GM18507 (cell line): ENCODE measurements at regions not wholly inside any gene's neighbourhood (a gene's known extent, or its start where the extent isn't known, plus 50 kb on each side); places are given as distances from the start of the nearest gene placed in this dataset.
A peak's percentile ranks its signal among the peaks of the same experiment; 100 is the strongest.

Experiments used
- DNase-seq: peaks from one replicate; pipeline ENCODE4 v3.0.0; 2011; ENCODE audit warnings: low read depth; ENCODE audit not compliant: insufficient read length; ENCODE audit errors: extremely low spot score
- FAIRE-seq: peaks from 2 replicates; lab custom pipeline; 2011; peaks lifted over from hg19 to GRCh38; lab: Jason Lieb, UNC

DNA sequence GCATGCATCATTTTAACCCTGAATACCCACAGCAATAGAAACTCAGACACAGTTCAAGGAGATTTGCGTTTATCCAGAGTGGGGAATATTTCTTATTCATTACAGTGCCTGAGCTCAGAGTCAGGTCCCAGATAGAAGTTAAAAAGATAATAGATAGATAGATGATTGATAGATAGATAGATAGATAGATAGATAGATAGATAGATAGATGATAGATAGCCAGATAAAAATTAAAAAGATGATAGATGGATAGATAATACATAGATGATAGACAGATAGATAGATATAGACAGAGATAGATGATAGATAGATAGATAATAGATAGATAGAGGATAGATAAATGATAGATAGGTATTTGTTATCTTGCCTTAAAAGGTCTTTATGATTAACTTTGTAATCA lies 184.7 kb downstream of the MYLK4 start:
- no peak for FAIRE-seq
- no peak for DNase-seq

DNA sequence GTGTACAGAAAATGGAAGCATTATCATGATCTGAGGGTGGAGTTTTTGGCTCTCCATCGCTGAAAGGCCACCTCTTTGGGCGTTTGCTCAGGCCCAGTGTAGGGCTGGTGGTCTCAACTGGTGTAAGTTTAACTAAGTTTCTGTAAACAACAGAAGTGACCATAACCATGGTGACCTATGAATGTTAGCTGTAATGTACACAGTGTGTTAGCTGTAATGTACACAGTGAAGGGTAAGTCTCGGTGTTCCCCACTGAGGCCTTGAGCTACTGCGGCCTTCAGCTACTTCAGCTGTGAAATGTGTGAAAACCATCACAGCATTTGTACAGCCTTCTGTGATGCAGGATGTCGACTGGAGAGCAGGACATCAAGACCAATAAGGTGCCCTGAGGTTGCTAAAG lies 185.2 kb downstream of the MYLK4 start:
- FAIRE-seq (no peak), DNase-seq (no peak)

DNA sequence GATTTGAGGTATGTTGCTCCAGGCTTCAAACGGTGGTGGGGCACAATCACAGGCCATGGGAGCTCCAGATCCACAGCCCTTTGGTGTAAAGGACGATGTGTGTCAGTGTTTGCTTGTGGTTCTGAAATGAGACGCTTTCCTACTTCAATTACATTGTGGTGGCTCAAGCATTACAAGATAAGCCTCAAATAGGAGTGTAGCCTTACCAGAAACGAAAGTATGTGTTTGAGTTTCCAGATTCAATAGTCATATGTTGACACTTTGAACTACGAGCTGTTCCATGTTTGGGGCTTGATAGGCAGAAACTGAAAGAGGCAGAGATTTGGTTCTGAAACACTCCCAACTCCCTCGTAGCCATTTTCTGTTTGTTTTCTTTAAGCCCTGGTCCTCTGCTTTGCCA lies 187.1 kb downstream of the MYLK4 start:
- FAIRE-seq (peak; percentile 67), DNase-seq (peak; percentile 14)

DNA sequence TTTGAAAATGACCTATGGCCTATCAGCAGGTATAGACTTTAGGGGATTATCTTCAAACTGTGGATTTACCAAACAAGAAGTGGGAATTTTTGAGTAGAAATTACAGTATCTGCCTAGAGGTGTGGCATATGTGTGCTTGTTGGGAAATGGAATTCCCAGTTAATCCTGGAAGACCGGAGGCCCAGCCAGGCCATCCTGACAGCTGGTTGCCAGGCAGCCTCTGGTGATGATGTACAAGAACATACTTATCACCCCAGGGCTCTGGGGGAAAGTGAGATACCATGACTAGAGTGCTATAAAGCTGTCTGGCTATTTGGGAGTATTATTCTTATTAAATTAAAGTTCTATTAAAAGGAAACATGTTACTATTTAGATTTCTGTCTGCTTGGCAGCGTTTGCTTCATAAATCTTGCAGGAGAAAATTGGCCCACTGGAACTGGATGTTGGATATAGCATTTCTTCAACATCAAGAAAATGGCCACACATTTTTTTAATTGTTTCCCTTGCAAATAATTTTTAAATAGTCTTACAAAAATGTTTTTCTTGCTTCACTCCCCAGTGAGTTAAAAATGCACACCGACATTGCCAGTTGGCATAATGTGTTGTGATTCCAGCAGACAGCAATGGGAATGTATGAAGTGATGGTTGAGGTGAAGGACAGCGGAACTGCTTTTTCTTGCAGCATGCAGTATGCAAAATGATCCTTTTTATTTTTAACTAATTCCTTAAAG lies 187.8 kb downstream of the MYLK4 start:
- DNase-seq = no peak
- no peak for FAIRE-seq

DNA sequence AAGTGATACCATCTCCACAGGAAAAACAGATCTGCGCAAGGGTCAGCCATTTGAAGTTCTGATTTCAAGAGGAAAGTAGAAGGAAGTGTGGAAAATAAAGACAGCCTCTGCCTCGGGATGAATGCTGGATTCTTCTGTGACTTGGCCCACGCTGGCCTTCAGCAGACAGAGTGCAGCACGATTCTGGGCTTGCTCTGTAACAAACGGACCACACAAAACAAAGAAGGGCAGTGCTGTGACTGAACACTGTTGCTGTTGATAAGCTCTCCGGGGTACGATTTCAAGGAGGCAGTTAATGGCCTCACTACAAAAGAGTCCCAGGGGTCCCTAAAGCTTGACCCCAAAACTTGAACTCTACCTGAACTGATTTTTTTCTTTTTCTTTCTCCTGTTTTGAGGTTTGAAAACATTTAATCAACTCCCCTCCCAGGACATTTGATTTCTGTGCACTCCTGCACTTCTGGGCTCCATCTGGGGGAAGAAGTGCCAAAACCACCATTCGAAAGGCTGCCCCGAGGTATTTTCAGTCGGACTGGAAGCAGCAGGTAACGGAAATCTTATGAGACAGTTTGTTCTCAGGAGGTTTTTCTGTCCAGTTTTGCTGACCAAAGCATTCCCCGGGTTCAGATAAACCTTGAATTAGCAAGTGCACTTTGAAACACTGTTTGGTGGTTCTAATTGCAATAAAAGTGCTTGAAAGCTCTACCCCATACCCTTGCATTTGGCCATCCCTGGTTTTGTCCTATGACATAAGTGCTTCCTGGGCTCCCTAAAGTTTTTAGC lies 189.6 kb downstream of the MYLK4 start:
- DNase-seq = no peak
- FAIRE-seq = no peak

DNA sequence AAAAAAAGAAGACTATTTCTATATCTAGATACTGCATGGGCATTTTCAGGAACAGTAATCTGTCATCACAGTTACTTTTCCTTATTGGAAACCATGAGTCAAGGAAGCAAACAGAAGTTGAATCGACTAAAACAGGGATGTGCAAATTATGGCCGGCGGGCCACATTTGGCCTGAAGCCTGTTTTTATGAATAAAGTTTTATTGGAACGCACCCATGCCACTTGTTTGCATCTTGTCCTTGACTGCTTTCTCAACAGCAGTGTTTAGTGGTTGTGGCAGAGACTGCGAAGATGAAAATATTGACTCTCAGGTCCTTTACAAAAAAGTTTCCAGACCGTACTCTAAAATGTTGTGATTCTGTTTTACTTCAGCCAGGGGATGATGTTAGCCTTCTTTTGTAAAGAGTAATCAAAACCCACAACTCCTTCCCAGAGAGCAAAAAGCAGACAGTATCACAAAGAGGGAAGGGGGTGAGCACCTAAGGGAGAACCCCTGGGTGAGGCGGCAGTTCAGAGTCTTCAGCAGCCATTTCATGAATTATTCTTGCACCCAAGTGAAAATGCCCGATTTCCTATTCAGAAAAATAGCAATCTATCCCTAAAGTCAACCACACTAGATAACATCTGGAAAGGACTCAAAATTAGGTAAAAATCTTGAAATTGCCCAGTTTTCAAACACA lies 190.4 kb downstream of the MYLK4 start:
- DNase-seq (no peak), FAIRE-seq (no peak)

DNA sequence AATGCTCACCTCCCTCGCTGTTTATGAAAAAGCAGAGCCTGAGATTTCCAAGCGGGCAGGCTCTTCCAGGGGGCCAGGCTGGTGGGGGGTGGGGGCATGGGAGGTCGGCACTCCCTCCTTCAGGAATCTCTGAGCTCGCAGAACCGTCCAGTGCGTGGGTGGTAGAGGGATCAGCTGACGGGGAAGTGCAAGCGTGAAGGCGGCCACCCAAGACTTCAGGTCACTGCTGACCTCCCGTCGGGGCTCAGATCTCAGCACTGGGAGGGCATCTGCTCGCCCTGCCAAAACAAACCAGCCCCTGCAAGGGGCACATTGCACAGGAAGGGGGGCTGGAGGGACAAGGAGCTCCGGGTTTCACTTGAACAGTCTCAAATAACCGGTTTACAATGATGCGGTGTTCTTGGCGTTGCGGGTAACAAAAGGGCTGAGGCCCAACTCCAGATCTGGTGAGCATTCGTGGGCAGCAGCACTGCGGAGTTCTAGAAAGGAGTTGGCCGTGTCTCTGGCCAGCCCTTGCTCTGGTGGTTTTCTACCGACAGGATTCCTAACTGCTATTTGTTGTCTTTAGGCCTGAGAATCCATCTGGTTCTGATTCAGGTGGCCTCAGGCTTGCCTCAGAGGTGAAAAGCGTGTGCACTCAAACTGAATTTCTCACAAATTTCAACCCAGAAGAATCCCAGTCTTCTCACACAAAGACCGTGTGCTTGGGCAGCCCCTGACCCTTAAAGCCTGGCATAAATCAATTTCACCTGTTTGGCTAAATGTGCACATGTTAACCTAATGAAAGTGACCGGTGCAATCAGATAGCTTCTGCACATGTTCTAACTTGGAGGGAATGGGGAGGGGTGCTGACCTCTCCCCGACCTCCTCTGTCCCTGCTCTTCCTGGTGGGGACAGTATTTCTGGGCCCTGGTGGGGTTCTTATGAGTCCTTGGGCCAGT lies 191.6 kb downstream of the MYLK4 start:
- FAIRE-seq = no peak
- no peak for DNase-seq

DNA sequence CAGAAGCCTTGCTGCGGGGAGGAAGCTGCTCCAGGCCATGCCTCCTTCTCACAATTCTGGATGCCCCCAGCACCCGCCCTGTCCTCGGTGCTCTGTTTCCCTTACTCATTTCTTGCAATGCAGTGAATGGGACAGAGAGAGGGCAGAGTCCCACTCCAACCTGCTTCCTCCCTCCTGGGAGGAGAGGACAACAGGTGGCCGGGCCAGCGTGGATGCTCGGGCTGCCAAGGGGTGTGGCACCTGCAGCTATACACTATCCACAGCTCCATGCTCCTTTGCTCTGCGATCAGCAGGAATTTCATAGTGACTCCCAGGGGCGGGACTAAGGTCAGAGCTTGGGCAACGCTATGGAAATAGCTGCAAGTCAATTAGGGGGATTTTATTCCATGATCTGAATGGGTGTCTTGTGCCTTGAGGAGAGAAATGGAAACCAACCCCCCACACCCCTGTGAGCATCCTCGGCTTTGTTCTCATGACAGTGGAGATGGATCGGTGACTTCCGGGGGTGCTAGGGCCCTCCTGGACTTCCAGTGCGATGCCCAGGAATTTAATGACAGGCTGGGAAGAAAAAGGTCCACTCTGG lies 192.5 kb downstream of the MYLK4 start:
- DNase-seq = no peak
- no peak for FAIRE-seq

DNA sequence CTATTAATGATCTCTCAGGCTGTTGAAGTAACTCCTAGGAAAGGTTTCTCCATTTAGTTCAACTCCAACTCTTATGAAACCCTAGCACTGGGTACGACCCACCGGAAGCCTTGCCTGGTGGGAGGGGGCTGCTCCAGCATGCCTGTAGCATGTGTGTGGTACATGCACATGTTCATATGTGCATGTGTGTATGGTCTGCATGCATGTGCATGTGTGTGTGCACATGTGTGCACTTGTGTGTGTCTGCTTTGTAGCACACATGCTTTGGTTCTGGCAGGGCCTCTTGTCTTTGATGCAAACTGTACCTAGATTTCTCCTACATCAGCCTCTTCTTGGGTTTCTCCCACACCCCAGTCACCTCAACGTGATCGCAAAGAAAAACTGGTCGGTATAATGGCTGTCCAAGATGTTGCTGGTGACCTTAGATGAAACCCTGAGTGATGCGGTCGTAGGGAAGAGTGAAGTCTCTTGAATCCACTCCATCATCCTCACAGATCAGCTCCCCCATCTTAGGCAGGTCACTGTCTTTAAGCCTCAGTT lies 193.5 kb downstream of the MYLK4 start:
- no peak for DNase-seq
- no peak for FAIRE-seq

DNA sequence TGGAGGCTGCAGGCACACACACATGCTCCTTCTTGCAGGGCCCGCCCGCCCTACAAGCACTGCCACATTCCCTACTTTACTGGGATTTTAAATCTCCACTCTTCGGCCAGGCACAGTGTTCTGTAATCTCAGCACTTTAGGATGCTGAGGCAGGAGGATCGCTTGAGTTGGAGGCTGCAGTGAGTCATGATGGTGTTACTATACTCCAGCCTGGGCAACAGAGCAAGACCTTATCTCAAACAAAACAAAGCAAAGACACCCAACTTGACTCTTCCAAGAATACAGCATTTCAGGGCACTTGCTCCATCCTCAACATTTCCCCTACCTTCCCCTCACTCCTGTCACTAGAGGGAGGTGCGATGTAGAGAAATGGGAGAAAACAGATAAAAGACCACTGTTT lies 194.0 kb downstream of the MYLK4 start:
- DNase-seq = no peak
- FAIRE-seq = no peak

DNA sequence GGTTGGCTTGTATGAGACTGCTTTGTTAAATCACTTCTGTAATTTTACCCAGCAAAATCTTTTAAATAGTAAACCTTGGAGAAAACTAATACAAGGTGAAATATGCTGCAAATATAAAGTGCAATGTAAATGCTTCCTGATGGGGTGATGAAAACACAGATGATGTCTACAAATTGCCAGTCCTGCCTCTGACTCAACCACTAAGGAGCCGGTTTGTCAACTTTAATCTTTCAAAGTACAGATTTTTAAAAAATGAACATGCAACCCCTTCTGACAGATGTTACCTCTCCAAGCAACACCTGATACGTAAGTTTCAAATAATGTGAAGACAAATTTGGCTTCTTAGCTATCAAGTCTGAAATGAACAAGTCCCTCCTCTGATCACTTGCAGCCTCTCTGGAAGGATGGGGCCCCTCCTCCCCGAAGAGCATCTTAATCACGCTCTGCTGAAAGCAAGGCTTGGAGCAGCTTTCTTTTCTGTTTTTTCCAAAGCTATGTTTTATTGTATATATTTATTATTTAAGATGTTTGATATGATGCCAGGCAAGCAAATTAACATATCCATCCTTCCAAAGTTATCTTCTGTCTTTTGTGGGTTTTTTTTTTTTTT lies 196.0 kb downstream of the MYLK4 start:
- FAIRE-seq (no peak), DNase-seq (no peak)

DNA sequence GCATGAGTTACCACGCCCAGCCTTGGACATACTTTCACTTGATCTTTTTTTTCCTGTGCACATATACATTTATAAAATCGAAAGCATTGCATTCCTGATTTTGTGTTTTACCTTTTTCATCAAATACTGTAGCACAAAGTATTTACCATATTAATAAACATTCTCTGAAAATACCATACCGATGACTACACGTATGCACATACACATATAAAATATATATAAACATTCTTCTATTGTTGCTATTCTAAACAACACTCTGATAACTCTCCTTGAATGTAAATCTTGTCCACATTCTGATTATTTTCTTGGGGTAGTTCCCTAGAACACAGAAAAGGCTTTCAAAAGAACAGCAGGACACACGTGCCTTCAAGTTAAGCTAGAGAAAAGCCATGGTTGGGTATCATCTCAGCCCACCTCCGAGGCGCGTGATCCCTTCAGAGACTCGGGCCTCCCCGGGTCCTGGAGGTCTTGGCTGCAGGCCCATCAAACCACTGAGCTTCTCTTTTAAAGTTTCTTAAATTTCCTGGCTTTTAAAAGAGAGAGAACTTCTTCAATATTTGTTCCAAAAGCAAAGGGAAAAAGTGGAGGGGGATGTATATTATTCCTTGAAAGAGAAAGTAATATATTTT lies 198.1 kb downstream of the MYLK4 start:
- no peak for FAIRE-seq
- DNase-seq = no peak

DNA sequence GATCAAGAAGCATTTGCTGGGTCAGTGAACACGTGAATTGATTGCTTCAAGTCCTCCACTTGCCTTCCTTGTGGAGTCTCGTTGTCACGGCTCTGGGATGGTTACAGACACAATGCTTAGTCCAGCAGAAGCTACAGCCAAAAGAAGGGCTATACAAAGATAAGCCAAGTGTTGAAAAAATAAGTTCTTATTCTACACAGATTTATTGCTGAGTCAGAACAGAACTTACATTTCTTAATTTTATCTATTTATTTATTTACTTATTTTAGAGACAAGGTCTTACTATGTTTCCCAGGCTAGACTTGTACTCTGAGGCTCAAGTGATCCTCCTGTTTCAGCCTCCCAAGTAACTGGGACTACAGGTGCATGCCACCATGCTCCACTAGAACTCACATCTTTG lies 199.0 kb downstream of the MYLK4 start:
- DNase-seq (no peak), FAIRE-seq (no peak)

DNA sequence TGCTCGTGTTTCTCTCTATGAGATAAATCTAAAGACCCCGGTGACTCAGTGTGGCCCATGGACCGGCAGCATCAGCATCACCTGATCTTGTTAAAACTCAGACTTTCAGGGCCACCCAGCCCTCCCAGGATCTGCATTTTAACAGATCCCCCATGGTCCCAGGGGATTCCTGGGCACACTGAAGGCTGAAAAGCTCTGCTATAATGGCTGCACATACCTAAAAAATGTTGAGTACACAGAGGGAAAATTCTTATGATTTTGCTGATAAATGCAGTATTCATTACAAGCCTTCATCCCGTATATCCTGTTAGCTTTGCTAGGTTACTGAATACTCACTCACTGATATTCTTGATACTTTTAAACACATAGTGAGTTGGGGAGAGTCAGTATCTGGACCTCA lies 200.5 kb downstream of the MYLK4 start:
- no peak for FAIRE-seq
- no peak for DNase-seq

DNA sequence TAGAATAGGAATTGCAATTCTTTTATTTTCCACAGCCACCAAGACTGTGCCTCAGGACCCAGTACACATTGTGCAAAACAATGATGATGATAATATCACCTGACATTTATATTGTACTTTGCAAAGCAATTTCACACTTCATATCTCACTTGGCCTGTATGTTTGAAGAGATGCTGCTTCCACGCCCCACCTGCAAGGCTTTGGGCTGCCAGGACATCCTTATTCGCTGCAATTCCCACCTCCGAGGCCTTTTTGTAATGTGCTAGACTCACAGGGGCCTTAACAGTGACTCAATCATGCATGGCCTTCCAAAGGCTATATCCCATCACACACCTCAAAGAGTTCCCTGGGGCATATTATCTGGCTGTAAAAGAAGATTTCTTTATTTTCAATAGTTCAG lies 200.9 kb downstream of the MYLK4 start:
- no peak for FAIRE-seq
- no peak for DNase-seq

DNA sequence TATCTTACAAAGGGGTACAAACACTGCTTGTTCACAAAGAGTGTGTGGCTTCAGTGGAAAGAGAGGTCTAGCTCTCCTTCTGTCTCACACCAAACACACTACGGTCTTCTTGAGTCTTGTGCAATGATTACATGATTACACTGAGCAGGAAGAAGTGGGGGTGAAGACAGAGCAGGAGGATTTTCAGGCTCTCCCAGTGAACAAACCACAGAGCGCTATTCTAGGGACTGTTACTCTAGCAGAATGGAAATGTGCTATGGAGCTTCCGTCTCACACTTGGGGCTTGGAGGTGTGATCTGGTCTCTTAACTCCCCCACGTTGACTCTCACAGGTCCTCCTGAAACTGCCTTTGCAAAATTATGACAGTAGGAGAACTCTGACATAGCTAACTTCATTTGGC lies 203.4 kb downstream of the MYLK4 start:
- FAIRE-seq (no peak), DNase-seq (no peak)

DNA sequence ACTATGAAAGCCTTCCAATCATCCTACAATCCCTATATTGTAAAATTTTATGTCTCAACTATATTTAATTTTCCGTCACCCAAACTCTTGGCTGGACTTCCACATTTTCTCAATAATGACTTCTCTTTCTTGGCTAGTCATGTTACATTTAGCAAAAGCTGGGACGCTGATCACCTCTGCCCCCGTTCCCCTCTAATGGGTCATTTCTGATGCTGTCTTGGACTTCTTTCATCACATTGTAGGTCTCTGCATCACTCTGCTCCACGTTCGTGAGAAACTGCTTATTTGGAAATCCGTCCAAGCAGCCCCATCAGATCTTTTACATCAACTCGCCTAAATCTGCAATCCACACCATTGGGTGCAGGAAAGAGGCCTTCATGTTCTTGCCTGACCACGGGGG lies 203.8 kb downstream of the MYLK4 start:
- DNase-seq (no peak), FAIRE-seq (no peak)

DNA sequence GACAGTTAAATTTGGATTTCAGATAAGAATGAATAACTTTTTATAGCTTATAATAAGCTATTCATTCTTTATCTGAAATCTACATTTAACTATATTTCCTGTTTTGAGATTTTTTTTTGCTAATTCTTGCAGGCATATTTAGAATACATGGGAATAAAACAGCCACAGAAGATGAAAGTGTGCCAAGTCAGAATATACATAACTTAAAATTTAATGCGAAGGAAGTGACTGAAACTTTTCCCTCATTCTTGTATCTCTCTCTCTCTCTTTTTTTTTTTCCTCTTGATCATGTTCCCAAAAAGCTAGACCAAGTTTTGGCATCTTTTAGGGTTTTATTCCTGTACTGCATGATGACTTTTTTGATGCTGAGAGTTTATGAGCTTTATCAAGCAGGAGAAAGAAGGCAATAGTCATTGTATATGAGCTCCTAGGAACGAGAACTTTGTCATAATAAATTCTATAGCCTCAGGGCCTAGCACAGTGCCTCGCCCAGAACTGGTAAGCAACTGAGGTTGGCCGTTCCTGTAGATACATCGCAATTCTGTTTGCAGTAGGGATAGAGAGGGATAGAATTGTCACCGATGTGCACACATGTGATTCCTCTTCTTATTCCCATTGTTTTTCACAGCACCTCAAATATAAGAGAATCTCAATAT lies 205.2 kb downstream of the MYLK4 start:
- DNase-seq = no peak
- no peak for FAIRE-seq
